Aorta (tissue), 5 donors: ENCODE measurements at regions not wholly inside any gene's neighbourhood (a gene's known extent, or its start where the extent isn't known, plus 50 kb on each side); places are given as distances from the start of the nearest gene placed in this dataset.

Source experiments
- ATAC-seq: fragments of 200-7000 bp; cut with Tn5 transposase; one replicate; pipeline ENCODE4 v1.9.1; 2022; ENCODE audit warnings: moderate library complexity; ENCODE audit not compliant: low FRiP score
- DNase-seq, 2 donors: peaks; one replicate each; pipeline ENCODE4 v3.0.0-alpha.2; 2020
- H3K27ac ChIP-seq, 2 donors: one replicate each; pipeline ENCODE4 v1.5.1; 2013; ENCODE audit warnings: low read length in 2 of 2, mild to moderate bottlenecking in 2 of 2, moderate library complexity in 2 of 2, control low read depth in 1 of 2, inconsistent platforms in 1 of 2, low read depth in 1 of 2
- H3K27me3 ChIP-seq, 2 donors: one replicate each; pipeline ENCODE4 v1.6.1; 2013; ENCODE audit warnings: control low read depth in 1 of 2, low read length in 1 of 2, mild to moderate bottlenecking in 1 of 2, moderate library complexity in 1 of 2; ENCODE audit not compliant: insufficient read depth in 2 of 2, control insufficient read depth in 1 of 2
- H3K36me3 ChIP-seq, 2 donors: one replicate each; pipeline ENCODE4 v1.6.1; 2013; ENCODE audit warnings: control low read depth in 1 of 2, low read length in 1 of 2, mild to moderate bottlenecking in 1 of 2; ENCODE audit not compliant: insufficient read depth in 2 of 2, control insufficient read depth in 1 of 2
- H3K4me1 ChIP-seq, 2 donors: one replicate each; pipeline ENCODE4 v1.6.1; 2013; ENCODE audit warnings: low read length in 2 of 2, control low read depth in 1 of 2, mild to moderate bottlenecking in 1 of 2, moderate library complexity in 1 of 2; ENCODE audit not compliant: insufficient read depth in 2 of 2, control insufficient read depth in 1 of 2
- H3K4me3 ChIP-seq, 2 donors: one replicate each; pipeline ENCODE4 v1.5.1; 2013; ENCODE audit warnings: low read length in 2 of 2, control low read depth in 1 of 2, mild to moderate bottlenecking in 1 of 2
- H3K9me3 ChIP-seq: one replicate; pipeline ENCODE4 v1.6.1; 2013; ENCODE audit warnings: mild to moderate bottlenecking, low read length; ENCODE audit not compliant: control insufficient read depth
- WGBS, 2 donors: extraction: QIAGEN DNeasy Blood & Tissue Kit; methylation state at CpG; one replicate each; pipeline ENCODE4 v1.1.7; 2013; 5-methylcytosine and 5-hydroxymethylcytosine counted together
- intact Hi-C, 2 donors: fragments of 100-400 bp; cut with DNase I; formaldehyde crosslinking; loops; one replicate each; pipeline versions ENCODE4 v1.14.2 to v1.15.0; 2022
- donor health status: healthy with polysubstance abuse.
- donor health status: Bipolar disorder and iron deficiency.
- donor health status: DM: no; HTN: no; CAD: no.
- donor health status: DM: no; HTN: no; CAD: no.
- donor health status: DM: yes; HTN: yes; CAD: no.

- H3K27ac ChIP-seq, result no peak overlapping the region
These were observed 122.5 kb upstream of the HDAC4 start for GRCh38 chr2:239523147-239523953.

DNA sequence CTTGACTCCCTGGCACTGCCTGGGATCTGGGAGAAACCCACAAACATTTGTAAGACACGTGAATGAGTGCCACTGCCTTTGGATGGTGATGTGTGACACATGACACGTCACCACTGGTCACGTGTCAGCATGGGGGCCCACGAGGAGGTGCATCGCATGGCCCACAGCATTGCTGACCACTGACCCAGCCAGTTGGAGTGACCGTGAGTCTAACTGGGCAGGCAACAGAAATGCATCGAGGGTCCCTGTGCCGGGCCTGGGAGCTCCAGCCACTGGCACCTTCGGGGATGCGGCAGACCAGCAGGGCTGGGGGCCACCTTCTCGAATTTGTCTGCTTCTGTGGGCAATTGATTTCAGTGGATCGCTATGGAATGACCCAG is 121.9 kb upstream of the HDAC4 start:
- Histone ChIP-seq H3K27me3 (no peaks in the 10 kb centered on the region), H3K4me3 (no peak overlapping the region), H3K9me3 (no peaks in the 10 kb centered on the region), H3K4me1 (no peaks in the 10 kb centered on the region), H3K36me3 (no peaks in the 10 kb centered on the region), H3K27ac (no peak overlapping the region)
- intact Hi-C loops, result no loop called here
- 81 to 87% methylated on average over 12 of the region's 12 CpGs for WGBS, 2 donors
- DNase-seq (peak in 1 of 2 donors; percentile 57), ATAC-seq (no peak)

More at GRCh38 chr2:239523147-239523953, 122.5 kb upstream of the HDAC4 start:
- no peak overlapping the region for H3K4me3 ChIP-seq
- no peaks in the 10 kb centered on the region for H3K9me3 ChIP-seq
- no peaks in the 10 kb centered on the region for H3K4me1 ChIP-seq
- no peak for ATAC-seq
- H3K27me3 ChIP-seq, result no peaks in the 10 kb centered on the region
- intact Hi-C loops, result no loop called here
- no peaks in the 10 kb centered on the region for H3K36me3 ChIP-seq
- DNase-seq, result peak in 1 of 2 donors; percentile 49
- 83 to 84% methylated on average over 15 of the region's 15 CpGs for WGBS, 2 donors

DNA sequence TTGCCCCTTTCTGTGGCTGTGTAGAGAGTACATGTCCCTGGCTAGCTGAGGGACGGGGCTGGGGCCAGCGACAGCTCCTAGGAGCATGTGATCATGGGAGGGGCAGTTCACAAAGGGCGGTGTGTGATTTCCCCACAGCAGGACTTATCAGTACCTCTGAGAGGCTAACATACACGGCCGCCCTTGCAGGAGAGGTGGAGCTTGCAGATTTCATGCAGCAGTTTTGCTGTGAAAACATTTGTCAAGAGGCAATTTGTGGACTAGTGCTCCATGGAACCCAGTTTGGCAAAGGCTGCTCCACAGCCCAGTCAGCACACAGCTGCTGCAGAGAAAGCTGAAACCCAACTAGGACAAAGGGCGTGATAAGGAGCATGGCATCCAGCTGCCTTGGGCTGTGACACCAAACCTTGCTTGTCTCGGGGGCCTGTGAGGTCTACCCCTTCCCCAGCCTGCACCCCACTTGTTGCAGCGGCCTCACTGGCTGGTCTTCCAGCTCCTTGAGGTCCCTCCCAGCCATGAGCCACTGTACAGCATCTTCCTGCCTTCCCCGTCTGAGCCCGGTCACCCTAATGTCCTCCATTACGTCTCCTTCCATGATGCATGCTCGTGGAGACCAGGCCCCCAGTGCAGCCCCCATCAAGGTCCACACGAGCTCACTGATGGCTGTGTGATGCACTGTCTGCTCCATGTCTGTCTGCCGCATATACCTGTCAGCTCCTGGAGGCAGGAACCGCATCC is 121.4 kb upstream of the HDAC4 start:
- Histone ChIP-seq H3K27ac (no peak overlapping the region), H3K4me1 (no peaks in the 10 kb centered on the region), H3K9me3 (no peaks in the 10 kb centered on the region), H3K27me3 (no peaks in the 10 kb centered on the region), H3K36me3 (no peaks in the 10 kb centered on the region), H3K4me3 (no peak overlapping the region)
- ATAC-seq (peak; percentile 40), DNase-seq (peak in 1 of 2 donors; percentile 45)
- intact Hi-C loops, result no loop called here
- WGBS, 2 donors, result 78 to 82% methylated on average over 15 of the region's 15 CpGs

GRCh38 chr2:239521518-239521815 is 120.6 kb upstream of the HDAC4 start:
- Histone ChIP-seq H3K4me3 (no peak overlapping the region), H3K4me1 (no peaks in the 10 kb centered on the region), H3K27me3 (no peaks in the 10 kb centered on the region), H3K27ac (no peak overlapping the region), H3K36me3 (no peaks in the 10 kb centered on the region), H3K9me3 (no peaks in the 10 kb centered on the region)
- ATAC-seq, result no peak
- WGBS, 2 donors, result 92 to 94% methylated on average over 6 of the region's 6 CpGs
- intact Hi-C loops, result no loop called here
- no peak for DNase-seq

GRCh38 chr2:239520811-239521517 is 120.1 kb upstream of the HDAC4 start:
- 89 to 92% methylated on average over 29 of the region's 29 CpGs for WGBS, 2 donors
- Histone ChIP-seq H3K27me3 (no peaks in the 10 kb centered on the region), H3K4me1 (no peaks in the 10 kb centered on the region), H3K4me3 (no peak overlapping the region), H3K9me3 (no peaks in the 10 kb centered on the region), H3K36me3 (no peaks in the 10 kb centered on the region), H3K27ac (no peak overlapping the region)
- intact Hi-C loops, result no loop called here
- no peak for ATAC-seq
- no peak for DNase-seq

DNA sequence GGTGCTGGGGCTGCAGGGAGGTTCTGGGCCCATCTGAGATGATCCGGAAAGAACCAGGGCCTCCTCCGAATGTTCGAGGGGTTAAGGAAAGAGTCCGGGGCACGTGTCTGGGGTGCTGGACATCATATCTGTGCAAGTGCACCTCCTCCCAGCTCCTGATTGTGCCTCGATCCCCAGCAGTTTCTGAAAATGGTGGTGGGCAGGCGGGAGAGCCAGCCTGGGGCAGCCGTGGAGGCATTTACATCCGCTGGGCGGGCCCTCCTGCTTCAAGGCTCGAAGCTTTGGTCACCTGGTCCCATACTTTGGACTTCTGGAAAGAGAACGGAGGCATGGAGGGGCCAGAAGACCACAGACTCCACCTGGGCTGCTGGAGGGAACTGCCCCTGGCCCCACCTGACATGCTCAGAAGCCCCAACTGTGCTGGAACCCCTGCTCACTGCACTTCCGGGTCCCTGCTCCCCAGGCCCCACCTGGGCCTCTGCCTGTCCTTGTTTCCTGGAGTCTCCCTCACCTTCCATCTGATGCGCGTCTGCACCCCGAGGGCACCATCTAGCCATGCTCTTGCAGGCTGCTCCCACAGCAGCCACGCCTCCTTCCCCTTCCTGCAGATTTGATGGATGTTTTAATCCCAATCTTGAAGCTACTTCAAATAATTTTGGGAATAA is 119.2 kb upstream of the HDAC4 start:
- no peak for ATAC-seq
- intact Hi-C loops, result no loop called here
- Histone ChIP-seq H3K4me1 (no peaks in the 10 kb centered on the region), H3K4me3 (no peak overlapping the region), H3K36me3 (no peaks in the 10 kb centered on the region), H3K9me3 (no peaks in the 10 kb centered on the region), H3K27ac (no peak overlapping the region), H3K27me3 (no peaks in the 10 kb centered on the region)
- WGBS, 2 donors, result 91 to 93% methylated on average over 17 of the region's 17 CpGs
- DNase-seq, result no peak

DNA sequence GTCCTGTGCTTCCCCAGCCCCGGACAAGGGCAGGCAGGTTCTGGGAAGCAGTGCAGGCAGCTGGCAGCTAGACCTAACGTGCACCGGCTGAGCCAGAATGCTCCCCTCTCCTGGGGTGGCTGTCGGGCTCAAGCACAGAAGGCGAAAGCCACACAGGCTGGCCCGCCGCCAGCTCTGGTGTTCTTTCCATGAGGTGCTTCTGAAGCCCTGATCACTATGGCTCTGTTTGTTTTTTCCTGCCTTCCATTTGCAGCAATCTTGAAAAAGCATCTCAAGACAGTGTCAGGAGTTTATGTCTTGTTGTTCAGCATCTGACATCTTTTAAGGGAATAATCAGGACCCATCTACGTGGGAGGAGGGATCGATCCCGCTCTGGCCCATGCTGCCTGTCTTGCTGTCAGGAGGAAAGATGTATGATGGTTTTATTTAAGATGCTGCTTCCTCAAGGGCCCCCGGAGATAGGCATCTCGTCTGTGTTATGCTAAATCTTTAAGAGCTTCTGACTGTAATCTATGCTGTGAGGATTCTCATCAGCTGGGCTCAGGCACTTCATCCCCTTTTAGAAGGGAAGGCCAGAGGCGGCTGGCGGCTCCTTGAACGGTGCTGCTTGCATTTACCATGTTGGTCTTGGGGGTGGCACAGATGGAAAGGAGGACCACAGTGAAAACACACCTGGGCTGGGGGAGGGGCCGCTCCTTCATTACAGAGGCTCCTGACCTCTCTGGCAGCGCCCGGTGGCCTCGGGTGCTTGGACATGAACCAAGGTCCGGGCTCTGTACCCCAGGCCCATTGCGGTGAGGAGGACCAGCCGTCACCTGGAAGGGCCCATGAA is 118.5 kb upstream of the HDAC4 start:
- Histone ChIP-seq H3K9me3 (no peaks in the 10 kb centered on the region), H3K4me3 (no peak overlapping the region), H3K27me3 (no peaks in the 10 kb centered on the region), H3K4me1 (no peaks in the 10 kb centered on the region), H3K27ac (no peak overlapping the region), H3K36me3 (no peaks in the 10 kb centered on the region)
- intact Hi-C loops, result no loop called here
- 65 to 70% methylated on average over 22 of the region's 22 CpGs for WGBS, 2 donors
- ATAC-seq (no peak), DNase-seq (peak in 1 of 2 donors; percentile 75)
